Upper lobe of left lung (tissue), 6 donors: ENCODE measurements at regions not wholly inside any gene's neighbourhood (a gene's known extent, or its start where the extent isn't known, plus 50 kb on each side); places are given as distances from the start of the nearest gene placed in this dataset.
A peak's percentile ranks its signal among the peaks of the same experiment; 100 is the strongest.

Source experiments
- ATAC-seq, 2 donors: fragments of 200-7000 bp; cut with Tn5 transposase; one replicate each; pipeline ENCODE4 v1.9.1; 2022; ENCODE audit warnings: mild to moderate bottlenecking in 2 of 2, moderate library complexity in 2 of 2; ENCODE audit not compliant: low FRiP score in 2 of 2
- DNase-seq, 2 donors: peaks; one replicate each; pipeline ENCODE4 v3.0.0-alpha.2; 2019 to 2020
- H3K27ac ChIP-seq, 4 donors: fragments of 200-600 bp; sonication (generic); one replicate each; pipeline ENCODE4 v1.5.1; 2016 to 2019
- H3K27me3 ChIP-seq, 4 donors: fragments of 200-600 bp; sonication (generic); one replicate each; pipeline ENCODE4 v1.5.1; 2017 to 2019
- H3K36me3 ChIP-seq, 4 donors: fragments of 200-600 bp; sonication (generic); one replicate each; pipeline ENCODE4 v1.5.1; 2016 to 2019
- H3K4me1 ChIP-seq, 4 donors: fragments of 200-600 bp; sonication (generic); one replicate each; pipeline ENCODE4 v1.5.1; 2018 to 2019
- H3K4me3 ChIP-seq, 4 donors: fragments of 200-600 bp; sonication (generic); one replicate each; pipeline ENCODE4 v1.5.1; 2017 to 2019; ENCODE audit warnings: mild to moderate bottlenecking in 2 of 4, moderate library complexity in 1 of 4
- H3K9me3 ChIP-seq, 4 donors: fragments of 200-600 bp; sonication (generic); one replicate each; pipeline ENCODE4 v1.5.1; 2018 to 2019
- EP300 ChIP-seq, 4 donors: sonication (generic); formaldehyde crosslinking; IDR thresholded peaks; one replicate each; pipeline ENCODE4 v1.5.1; 2017; ENCODE audit warnings: antibody characterized with exemption in 4 of 4, control low read depth in 2 of 4
- POLR2A ChIP-seq, 4 donors: fragments of 450-650 bp; IDR thresholded peaks; one replicate each; pipeline ENCODE4 v1.5.1; 2016 to 2017; ENCODE audit warnings: antibody characterized with exemption in 4 of 4, mild to moderate bottlenecking in 2 of 4
- POLR2AphosphoS5 ChIP-seq, 2 donors: sonication (generic); formaldehyde crosslinking; IDR thresholded peaks; one replicate each; pipeline ENCODE4 v1.5.1; 2017; ENCODE audit warnings: antibody characterized with exemption in 2 of 2
- WGBS, 2 donors: methylation state at CpG; one replicate each; pipeline ENCODE4 v1.1.5; 2017 to 2018; 5-methylcytosine and 5-hydroxymethylcytosine counted together
- TF ChIP-seq, protein P1 (sequence below), 6 experiments: fragments of 450-650 bp in 4 of 6; fragments of 200-600 bp in 2 of 6; sonication (generic) in 2 of 6; IDR thresholded peaks; one replicate each; pipeline ENCODE4 v1.5.1; 2016 to 2019; ENCODE audit warnings: antibody characterized with exemption in 6 of 6
- donor health status: DM: no; HTN: no; CAD: no; lungs with moderate emphysema.
- donor health status: DM: no; HTN: yes; CAD: no; lungs with severe emphysema.

- Histone ChIP-seq H3K27me3 (no peaks in the 10 kb centered on the region), H3K27ac (no peak overlapping the region), H3K4me3 (no peak overlapping the region), H3K4me1 (no peaks in the 10 kb centered on the region), H3K9me3 (no peaks in the 10 kb centered on the region), H3K36me3 (no peaks in the 10 kb centered on the region)
- ATAC-seq, result no peak
- TF ChIP-seq POLR2A (IDR thresholded peaks at IDR 0.05) (no peak), EP300 (IDR thresholded peaks at IDR 0.05) (no peak), POLR2AphosphoS5 (IDR thresholded peaks at IDR 0.05) (no peak)
- TF ChIP-seq, protein P1, sequence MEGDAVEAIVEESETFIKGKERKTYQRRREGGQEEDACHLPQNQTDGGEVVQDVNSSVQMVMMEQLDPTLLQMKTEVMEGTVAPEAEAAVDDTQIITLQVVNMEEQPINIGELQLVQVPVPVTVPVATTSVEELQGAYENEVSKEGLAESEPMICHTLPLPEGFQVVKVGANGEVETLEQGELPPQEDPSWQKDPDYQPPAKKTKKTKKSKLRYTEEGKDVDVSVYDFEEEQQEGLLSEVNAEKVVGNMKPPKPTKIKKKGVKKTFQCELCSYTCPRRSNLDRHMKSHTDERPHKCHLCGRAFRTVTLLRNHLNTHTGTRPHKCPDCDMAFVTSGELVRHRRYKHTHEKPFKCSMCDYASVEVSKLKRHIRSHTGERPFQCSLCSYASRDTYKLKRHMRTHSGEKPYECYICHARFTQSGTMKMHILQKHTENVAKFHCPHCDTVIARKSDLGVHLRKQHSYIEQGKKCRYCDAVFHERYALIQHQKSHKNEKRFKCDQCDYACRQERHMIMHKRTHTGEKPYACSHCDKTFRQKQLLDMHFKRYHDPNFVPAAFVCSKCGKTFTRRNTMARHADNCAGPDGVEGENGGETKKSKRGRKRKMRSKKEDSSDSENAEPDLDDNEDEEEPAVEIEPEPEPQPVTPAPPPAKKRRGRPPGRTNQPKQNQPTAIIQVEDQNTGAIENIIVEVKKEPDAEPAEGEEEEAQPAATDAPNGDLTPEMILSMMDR (IDR thresholded peaks at IDR 0.05), result no peak
- WGBS, 2 donors, result 86 to 91% methylated on average over 1 of the region's 1 CpG
- no peak for DNase-seq
These were observed 107.5 kb upstream of the C14orf180 start for GRCh38 chr14:104472073-104472472.

- 87 to 91% methylated on average over 17 to 27 of the region's 29 CpGs for WGBS, 2 donors
- DNase-seq, result peak in 1 of 2 donors; percentile 66
These were observed 106.9 kb upstream of the C14orf180 start for GRCh38 chr14:104472536-104473243.

GRCh38 chr14:104473244-104473565, 106.4 kb upstream of the C14orf180 start:
- H3K27ac ChIP-seq, result no peak overlapping the region
- TF ChIP-seq POLR2A (IDR thresholded peaks at IDR 0.05), result no peak
- TF ChIP-seq POLR2AphosphoS5 (IDR thresholded peaks at IDR 0.05), result no peak
- no peak for TF ChIP-seq EP300 (IDR thresholded peaks at IDR 0.05)
- TF ChIP-seq, protein P1 (IDR thresholded peaks at IDR 0.05), result no peak
- H3K9me3 ChIP-seq, result no peaks in the 10 kb centered on the region
- H3K4me3 ChIP-seq, result no peak overlapping the region
- no peaks in the 10 kb centered on the region for H3K4me1 ChIP-seq
- no peaks in the 10 kb centered on the region for H3K36me3 ChIP-seq
- WGBS, 2 donors, result 89 to 100% methylated on average over 1 to 4 of the region's 4 CpGs
- no peak for ATAC-seq
- DNase-seq, result no peak
- no peaks in the 10 kb centered on the region for H3K27me3 ChIP-seq

More at GRCh38 chr14:104472536-104473243, 106.9 kb upstream of the C14orf180 start:
- Histone ChIP-seq H3K4me3 (no peak overlapping the region), H3K4me1 (no peaks in the 10 kb centered on the region), H3K9me3 (no peaks in the 10 kb centered on the region), H3K36me3 (no peaks in the 10 kb centered on the region), H3K27me3 (no peaks in the 10 kb centered on the region), H3K27ac (no peak overlapping the region)
- TF ChIP-seq, protein P1 (IDR thresholded peaks at IDR 0.05), result no peak
- TF ChIP-seq POLR2A (IDR thresholded peaks at IDR 0.05) (no peak), POLR2AphosphoS5 (IDR thresholded peaks at IDR 0.05) (no peak), EP300 (IDR thresholded peaks at IDR 0.05) (no peak)
- ATAC-seq, result no peak

- Histone ChIP-seq H3K4me3 (no peak overlapping the region), H3K27ac (no peak overlapping the region), H3K4me1 (no peaks in the 10 kb centered on the region), H3K9me3 (no peaks in the 10 kb centered on the region), H3K27me3 (no peaks in the 10 kb centered on the region), H3K36me3 (no peaks in the 10 kb centered on the region)
- ATAC-seq (no peak), DNase-seq (peak in 1 of 2 donors; percentile 76)
- WGBS, 2 donors, result 64 to 87% methylated on average over 36 to 43 of the region's 45 CpGs
- TF ChIP-seq EP300 (IDR thresholded peaks at IDR 0.05) (no peak), POLR2AphosphoS5 (IDR thresholded peaks at IDR 0.05) (no peak), POLR2A (IDR thresholded peaks at IDR 0.05) (no peak)
- TF ChIP-seq, protein P1 (IDR thresholded peaks at IDR 0.05), result no peak
These were observed 105.7 kb upstream of the C14orf180 start for GRCh38 chr14:104473649-104474494.
